Keratinocyte (primary cell): ENCODE measurements at regions not wholly inside any gene's neighbourhood (a gene's known extent, or its start where the extent isn't known, plus 50 kb on each side); places are given as distances from the start of the nearest gene placed in this dataset.

ENCODE experiments used
- DNase-seq: peaks from one replicate; pipeline ENCODE4 v3.0.0-alpha.2; 2011; ENCODE audit warnings: low read depth, missing footprints, low spot score
- FAIRE-seq: peaks from 2 replicates; lab custom pipeline; 2011; peaks lifted over from hg19 to GRCh38; lab: Jason Lieb, UNC
- H2AFZ ChIP-seq: 2 replicates; pipeline ENCODE4 v1.6.0; 2012; ENCODE audit warnings: low read length, control low read depth, inconsistent platforms; ENCODE audit not compliant: control insufficient read depth
- H3K27ac ChIP-seq: 2 replicates; pipeline ENCODE4 v1.5.1; 2011; ENCODE audit warnings: low read length; ENCODE audit not compliant: control insufficient read depth, insufficient read depth
- H3K27me3 ChIP-seq: 3 replicates; pipeline ENCODE4 v1.6.0; 2011; ENCODE audit warnings: low read length; ENCODE audit not compliant: control insufficient read depth, insufficient read depth; ENCODE audit errors: extremely low read depth
- H3K36me3 ChIP-seq, 2 experiments: 2 replicates in 1 of 2; 3 replicates in 1 of 2; pipeline ENCODE4 v1.5.1; 2011; ENCODE audit warnings: low read length in 2 of 2, mild to moderate bottlenecking in 1 of 2; ENCODE audit not compliant: control insufficient read depth in 2 of 2, insufficient read depth in 2 of 2; ENCODE audit errors: extremely low read depth in 1 of 2
- H3K4me1 ChIP-seq: 3 replicates; pipeline ENCODE4 v1.5.1; 2011; ENCODE audit warnings: low read length; ENCODE audit not compliant: control insufficient read depth, insufficient read depth; ENCODE audit errors: extremely low read depth
- H3K4me2 ChIP-seq: 3 replicates; pipeline ENCODE4 v1.6.0; 2011; ENCODE audit warnings: low read depth, low read length; ENCODE audit not compliant: control insufficient read depth, insufficient read depth; ENCODE audit errors: extremely low read depth
- H3K4me3 ChIP-seq, 3 experiments: fragments of 200-600 bp in 1 of 3; sonication (generic) in 1 of 3; 2 replicates in 2 of 3; 3 replicates in 1 of 3; pipeline ENCODE4 v1.5.1; 2011 to 2016; ENCODE audit warnings: low read length in 3 of 3, mild to moderate bottlenecking in 3 of 3, control low read depth in 2 of 3, inconsistent platforms in 1 of 3, low read depth in 1 of 3, mixed read lengths in 1 of 3, mixed run types in 1 of 3, moderate library complexity in 1 of 3; ENCODE audit not compliant: control insufficient read depth in 2 of 3, insufficient read depth in 2 of 3; ENCODE audit errors: extremely low read depth in 1 of 3
- H3K79me2 ChIP-seq: 2 replicates; pipeline ENCODE4 v1.6.0; 2012; ENCODE audit warnings: low read length; ENCODE audit not compliant: control insufficient read depth, insufficient read depth
- H3K9ac ChIP-seq: 3 replicates; pipeline ENCODE4 v1.6.0; 2011; ENCODE audit warnings: low read length; ENCODE audit not compliant: control insufficient read depth, insufficient read depth; ENCODE audit errors: extremely low read depth
- H3K9me1 ChIP-seq: 3 replicates; pipeline ENCODE4 v1.6.0; 2011; ENCODE audit warnings: low read length; ENCODE audit not compliant: control insufficient read depth, insufficient read depth; ENCODE audit errors: extremely low read depth
- H3K9me3 ChIP-seq: 2 replicates; pipeline ENCODE4 v1.5.1; 2012; ENCODE audit warnings: low read depth, low read length; ENCODE audit not compliant: control insufficient read depth
- H4K20me1 ChIP-seq: 3 replicates; pipeline ENCODE4 v1.6.0; 2011; ENCODE audit warnings: low read length; ENCODE audit not compliant: control insufficient read depth, insufficient read depth; ENCODE audit errors: extremely low read depth
- CTCF ChIP-seq, 3 experiments: IDR thresholded peaks in 1 of 3; conservative IDR thresholded peaks in 1 of 3; optimal IDR thresholded peaks in 1 of 3; 2 replicates in 2 of 3; 3 replicates in 1 of 3; pipeline versions ENCODE3 to v1.5.1; 2011; ENCODE audit warnings: low read length in 3 of 3, mild to moderate bottlenecking in 3 of 3, moderate library complexity in 2 of 3, control low read depth in 1 of 3, inconsistent platforms in 1 of 3; ENCODE audit not compliant: insufficient read depth in 2 of 3; ENCODE audit errors: extremely low read depth in 1 of 3
- EZH2 ChIP-seq: IDR thresholded peaks from one replicate; pipeline ENCODE4 v1.6.1; 2012; ENCODE audit warnings: inconsistent platforms, mild to moderate bottlenecking, low read length, moderate library complexity
- dilution Hi-C: fragments of 300-500 bp; cut with MboI; formaldehyde crosslinking; loops from one replicate; pipeline ENCODE4 v1.7.0; 2020; ENCODE audit warnings: low sequenced_read_pairs; ENCODE audit not compliant: extremely low pct_ligation_motif_present

- Histone ChIP-seq H3K4me1 (no peaks in the 10 kb centered on the region), H3K9me3 (no peaks in the 10 kb centered on the region), H3K36me3 (no peaks in the 10 kb centered on the region), H3K4me2 (no peak overlapping the region), H3K79me2 (no peaks in the 10 kb centered on the region), H4K20me1 (no peaks in the 10 kb centered on the region), H2AFZ (no peak overlapping the region), H3K4me3 (no peak overlapping the region), H3K9ac (no peak overlapping the region), H3K27me3 (no peaks in the 10 kb centered on the region), H3K27ac (no peak overlapping the region), H3K9me1 (no peaks in the 10 kb centered on the region)
- DNase-seq = no peak
- FAIRE-seq = no peak
- TF ChIP-seq EZH2 (no peak), CTCF (optimal IDR thresholded peaks at IDR 0.05 in 1 of 3, IDR thresholded peaks at IDR 0.05 in 1 of 3, conservative IDR thresholded peaks at IDR 0.05 in 1 of 3; ENCODE audit: extremely low read depth in 1 of 3, insufficient read depth in 2 of 3, low read length in 3 of 3) (no peak)
- dilution Hi-C loops = no loop called here
These were observed 109.7 kb upstream of the NRSN1 start for GRCh38 chr6:24016286-24016685.

- no peaks in the 10 kb centered on the region for H3K27me3 ChIP-seq
- H3K9me1 ChIP-seq = no peaks in the 10 kb centered on the region
- H4K20me1 ChIP-seq = no peaks in the 10 kb centered on the region
- no peak overlapping the region for H3K27ac ChIP-seq
- no peak overlapping the region for H3K4me3 ChIP-seq
- H3K9ac ChIP-seq = no peak overlapping the region
- no peak overlapping the region for H2AFZ ChIP-seq
- no peaks in the 10 kb centered on the region for H3K9me3 ChIP-seq
- TF ChIP-seq CTCF (optimal IDR thresholded peaks at IDR 0.05 in 1 of 3, IDR thresholded peaks at IDR 0.05 in 1 of 3, conservative IDR thresholded peaks at IDR 0.05 in 1 of 3; ENCODE audit: extremely low read depth in 1 of 3, insufficient read depth in 2 of 3, low read length in 3 of 3) (no peak), EZH2 (no peak)
- dilution Hi-C loops = no loop called here
- FAIRE-seq = no peak
- no peak overlapping the region for H3K4me2 ChIP-seq
- no peak for DNase-seq
- no peaks in the 10 kb centered on the region for H3K36me3 ChIP-seq
- H3K4me1 ChIP-seq = no peaks in the 10 kb centered on the region
- no peaks in the 10 kb centered on the region for H3K79me2 ChIP-seq
These were observed 109.2 kb upstream of the NRSN1 start for GRCh38 chr6:24016857-24017256.
